ENCODE measurements at regions not wholly inside any gene's neighbourhood (a gene's known extent, or its start where the extent isn't known, plus 50 kb on each side); places are given as distances from the start of the nearest gene placed in this dataset.

GRCh38 chr6:15796130-15796771 is 133.4 kb upstream of the DTNBP1 start:
- TF ChIP-seq CTCF (IDR thresholded peaks at IDR 0.05): no peak
- TF ChIP-seq POLR2AphosphoS5 (IDR thresholded peaks at IDR 0.05): no peak
- no peak for TF ChIP-seq POLR2A (IDR thresholded peaks at IDR 0.05)

All from breast epithelium (tissue), 3 donors.